T-helper 2 cell treated with Interferon-gamma antibody and Interleukin-4, amounts not matched to agents 5 μg/mL and 100 μg/mL, for 36 hours (primary cell): ENCODE measurements at regions not wholly inside any gene's neighbourhood (a gene's known extent, or its start where the extent isn't known, plus 50 kb on each side); places are given as distances from the start of the nearest gene placed in this dataset.

Experiments used
- DNase-seq: peaks from one replicate; pipeline ENCODE4 v3.0.0; 2021; ENCODE audit warnings: low spot score
- H3K27ac Mint-ChIP-seq: one replicate; pipeline ENCODE4 v1.8.0; 2021; ENCODE audit warnings: mild to moderate bottlenecking, mixed read lengths
- H3K27me3 Mint-ChIP-seq: one replicate; pipeline ENCODE4 v1.8.0; 2021; ENCODE audit warnings: low read depth, mixed read lengths
- H3K36me3 Mint-ChIP-seq: one replicate; pipeline ENCODE4 v1.8.0; 2021; ENCODE audit warnings: low read depth, mixed read lengths
- H3K4me1 Mint-ChIP-seq: one replicate; pipeline ENCODE4 v1.8.0; 2021; ENCODE audit warnings: low read depth, mixed read lengths
- H3K4me3 Mint-ChIP-seq: one replicate; pipeline ENCODE4 v1.8.0; 2022; ENCODE audit warnings: mild to moderate bottlenecking, moderate library complexity, mixed read lengths
- H3K9me3 Mint-ChIP-seq: one replicate; pipeline ENCODE4 v1.8.0; 2021; ENCODE audit warnings: mixed read lengths

- Mint-ChIP-seq H3K27me3 (peaks cover 15% of the 10 kb centered on the region), H3K27ac (no peak overlapping the region), H3K9me3 (peaks cover 26% of the 10 kb centered on the region), H3K4me3 (no peak overlapping the region), H3K4me1 (no peaks in the 10 kb centered on the region), H3K36me3 (peaks cover 3% of the 10 kb centered on the region)
- DNase-seq: no peak
Measured at GRCh38 chr10:31158011-31158658, 126.5 kb upstream of the ZNF438 start.

- DNase-seq: no peak
- Mint-ChIP-seq H3K27ac (no peak overlapping the region), H3K36me3 (no peaks in the 10 kb centered on the region), H3K4me3 (no peak overlapping the region), H3K9me3 (peaks cover 27% of the 10 kb centered on the region), H3K4me1 (no peaks in the 10 kb centered on the region), H3K27me3 (peaks cover 7% of the 10 kb centered on the region)
Measured at GRCh38 chr10:31166606-31167005, 134.9 kb upstream of the ZNF438 start.

- peaks cover 5% of the 10 kb centered on the region for H3K36me3 Mint-ChIP-seq
- H3K9me3 Mint-ChIP-seq: peaks cover 47% of the 10 kb centered on the region
- H3K27ac Mint-ChIP-seq: no peak overlapping the region
- no peaks in the 10 kb centered on the region for H3K4me1 Mint-ChIP-seq
- no peak overlapping the region for H3K4me3 Mint-ChIP-seq
- H3K27me3 Mint-ChIP-seq: peaks cover 5% of the 10 kb centered on the region
- DNase-seq: no peak
Measured at GRCh38 chr10:31170636-31171035, 139.0 kb upstream of the ZNF438 start.

DNA sequence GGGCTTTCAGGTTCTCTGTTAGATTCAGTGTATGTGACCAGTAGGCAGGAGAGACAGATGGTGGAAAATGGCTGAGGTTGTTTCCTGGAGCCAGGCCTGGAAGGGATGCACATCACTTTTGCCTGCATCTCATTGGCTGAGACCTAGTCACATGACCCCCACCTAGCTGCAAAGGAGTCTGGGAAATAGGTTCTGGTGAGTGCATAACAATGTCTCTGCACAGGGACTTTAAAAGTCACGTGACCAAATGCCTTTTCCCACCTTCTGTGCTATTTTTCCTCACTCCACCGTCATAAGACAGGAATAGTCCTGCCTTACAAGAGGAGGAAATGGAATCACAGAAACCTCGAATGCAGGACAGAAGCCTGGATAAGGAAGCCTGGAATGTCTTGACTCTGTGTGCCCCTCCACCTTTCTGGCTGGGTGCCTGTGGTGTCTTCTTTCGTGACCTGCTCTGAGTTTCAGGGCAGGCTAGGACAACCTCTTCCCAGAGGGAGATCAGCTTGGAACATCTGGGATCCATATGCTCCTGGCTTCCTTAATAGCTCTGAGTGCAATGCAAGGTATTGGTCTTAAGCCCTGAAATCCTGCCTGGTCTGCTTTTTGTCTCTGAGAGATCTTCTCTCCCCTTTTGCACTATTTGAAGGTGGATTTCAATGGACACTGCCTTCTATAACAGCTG lies 139.9 kb upstream of the ZNF438 start:
- H3K36me3 Mint-ChIP-seq: peaks cover 5% of the 10 kb centered on the region
- H3K27ac Mint-ChIP-seq: no peak overlapping the region
- peaks cover 5% of the 10 kb centered on the region for H3K27me3 Mint-ChIP-seq
- no peaks in the 10 kb centered on the region for H3K4me1 Mint-ChIP-seq
- H3K9me3 Mint-ChIP-seq: peaks cover 44% of the 10 kb centered on the region
- no peak overlapping the region for H3K4me3 Mint-ChIP-seq
- no peak for DNase-seq

GRCh38 chr10:31172925-31173324 lies 141.3 kb upstream of the ZNF438 start:
- H3K27me3 Mint-ChIP-seq: peaks cover 5% of the 10 kb centered on the region

DNA sequence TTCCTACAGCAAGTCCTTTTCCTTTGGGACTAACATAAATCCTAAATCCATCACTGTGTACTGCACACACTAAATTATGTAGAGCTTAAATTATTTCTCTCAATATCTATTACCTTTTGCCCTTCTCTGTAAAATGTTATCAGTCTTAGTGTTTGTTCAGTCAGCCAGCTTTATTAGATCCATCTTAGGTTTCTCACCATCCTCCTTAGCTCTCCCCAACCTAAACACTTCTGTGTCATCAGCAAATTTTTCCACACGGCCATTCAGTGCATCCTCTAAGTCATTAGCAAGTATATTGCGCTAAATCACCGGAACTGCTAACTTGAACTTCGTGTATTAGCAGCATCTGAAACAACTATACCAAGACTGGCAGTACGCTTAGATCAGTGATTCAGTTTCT lies 142.1 kb upstream of the ZNF438 start:
- no peak overlapping the region for H3K4me3 Mint-ChIP-seq
- DNase-seq: no peak
- H3K9me3 Mint-ChIP-seq: peaks cover 48% of the 10 kb centered on the region
- H3K36me3 Mint-ChIP-seq: peaks cover 6% of the 10 kb centered on the region
- H3K27me3 Mint-ChIP-seq: peaks cover 5% of the 10 kb centered on the region
- H3K4me1 Mint-ChIP-seq: no peaks in the 10 kb centered on the region
- H3K27ac Mint-ChIP-seq: no peak overlapping the region

More at GRCh38 chr10:31172925-31173324, 141.3 kb upstream of the ZNF438 start:
- peaks cover 6% of the 10 kb centered on the region for H3K36me3 Mint-ChIP-seq
- no peak overlapping the region for H3K27ac Mint-ChIP-seq
- no peaks in the 10 kb centered on the region for H3K4me1 Mint-ChIP-seq
- no peak overlapping the region for H3K4me3 Mint-ChIP-seq
- peaks cover 48% of the 10 kb centered on the region for H3K9me3 Mint-ChIP-seq
- DNase-seq: no peak

GRCh38 chr10:31179091-31179680 lies 139.8 kb upstream of the ZEB1 start:
- Mint-ChIP-seq H3K27me3 (peaks cover 2% of the 10 kb centered on the region), H3K9me3 (peaks cover 19% of the 10 kb centered on the region), H3K27ac (no peak overlapping the region), H3K36me3 (peaks cover 6% of the 10 kb centered on the region), H3K4me3 (no peak overlapping the region), H3K4me1 (no peaks in the 10 kb centered on the region)
- DNase-seq: no peak

- Mint-ChIP-seq H3K27me3 (peaks cover 4% of the 10 kb centered on the region), H3K4me3 (no peak overlapping the region), H3K36me3 (no peaks in the 10 kb centered on the region), H3K9me3 (no peaks in the 10 kb centered on the region), H3K27ac (no peak overlapping the region), H3K4me1 (no peaks in the 10 kb centered on the region)
- no peak for DNase-seq
Measured at GRCh38 chr10:31186225-31187000, 132.6 kb upstream of the ZEB1 start.

DNA sequence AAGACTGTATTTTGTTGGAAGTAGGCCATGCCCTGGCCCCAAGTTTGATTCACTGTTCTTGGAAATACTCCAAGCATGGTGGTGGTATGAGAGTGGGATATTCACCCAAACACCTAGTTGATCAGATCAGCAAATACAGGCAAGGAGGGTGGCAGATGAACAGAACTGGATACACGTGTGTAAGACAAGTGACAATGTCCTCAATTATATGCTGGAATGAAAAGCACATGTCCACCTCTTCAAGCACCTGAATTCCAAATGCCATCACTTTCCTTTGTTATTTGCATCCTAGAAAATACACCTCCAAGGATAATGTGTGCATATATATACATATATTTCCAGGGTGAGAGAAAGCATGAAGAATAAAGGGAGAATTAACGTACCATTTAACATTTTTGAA lies 131.8 kb upstream of the ZEB1 start:
- no peak for DNase-seq
- Mint-ChIP-seq H3K27ac (no peak overlapping the region), H3K36me3 (no peaks in the 10 kb centered on the region), H3K27me3 (peaks cover 4% of the 10 kb centered on the region), H3K4me1 (no peaks in the 10 kb centered on the region), H3K4me3 (no peak overlapping the region), H3K9me3 (no peaks in the 10 kb centered on the region)

- Mint-ChIP-seq H3K27me3 (peaks cover 4% of the 10 kb centered on the region), H3K36me3 (no peaks in the 10 kb centered on the region), H3K9me3 (no peaks in the 10 kb centered on the region), H3K4me1 (no peaks in the 10 kb centered on the region), H3K4me3 (no peak overlapping the region), H3K27ac (no peak overlapping the region)
- DNase-seq: no peak
Measured at GRCh38 chr10:31187607-31188210, 131.3 kb upstream of the ZEB1 start.

- H3K27me3 Mint-ChIP-seq: peaks cover 8% of the 10 kb centered on the region
- H3K4me1 Mint-ChIP-seq: no peaks in the 10 kb centered on the region
- no peak for DNase-seq
- no peak overlapping the region for H3K4me3 Mint-ChIP-seq
- H3K27ac Mint-ChIP-seq: no peak overlapping the region
- H3K9me3 Mint-ChIP-seq: no peaks in the 10 kb centered on the region
- H3K36me3 Mint-ChIP-seq: no peaks in the 10 kb centered on the region
Measured at GRCh38 chr10:31188792-31189406, 130.1 kb upstream of the ZEB1 start.

- Mint-ChIP-seq H3K9me3 (no peaks in the 10 kb centered on the region), H3K36me3 (no peaks in the 10 kb centered on the region), H3K4me1 (peaks cover 3% of the 10 kb centered on the region), H3K27me3 (peaks cover 4% of the 10 kb centered on the region), H3K4me3 (no peak overlapping the region), H3K27ac (no peak overlapping the region)
- DNase-seq: no peak
Measured at GRCh38 chr10:31190488-31190887, 128.5 kb upstream of the ZEB1 start.

DNA sequence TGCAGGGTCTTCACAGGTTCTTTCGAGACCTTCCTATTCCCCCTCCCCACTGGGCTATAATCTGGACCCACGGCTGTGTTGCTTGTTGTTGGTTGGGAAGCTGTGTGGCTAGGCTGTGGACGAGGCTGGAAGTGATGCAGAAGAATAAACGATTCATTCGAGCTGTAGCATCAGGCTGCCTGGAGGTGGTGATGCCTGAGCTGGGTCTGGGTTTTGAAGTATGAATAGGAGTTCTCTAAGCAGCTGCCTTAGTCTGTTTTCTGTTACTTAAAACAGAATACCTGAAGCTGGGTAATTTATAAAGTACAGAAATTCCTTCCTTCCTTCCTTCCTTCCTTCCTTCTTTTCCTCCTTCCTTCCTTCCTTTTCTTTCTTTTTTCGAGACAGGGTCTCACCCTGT lies 126.5 kb upstream of the ZEB1 start:
- peaks cover 4% of the 10 kb centered on the region for H3K27me3 Mint-ChIP-seq

More for the DNA sequence above, 126.5 kb upstream of the ZEB1 start:
- H3K27ac Mint-ChIP-seq: no peak overlapping the region
- no peak overlapping the region for H3K4me3 Mint-ChIP-seq
- H3K36me3 Mint-ChIP-seq: no peaks in the 10 kb centered on the region
- DNase-seq: no peak
- H3K4me1 Mint-ChIP-seq: peaks cover 3% of the 10 kb centered on the region
- H3K9me3 Mint-ChIP-seq: no peaks in the 10 kb centered on the region
